Heart left ventricle (tissue), 16 donors: ENCODE measurements at regions not wholly inside any gene's neighbourhood (a gene's known extent, or its start where the extent isn't known, plus 50 kb on each side); places are given as distances from the start of the nearest gene placed in this dataset.

Experiments used
- ATAC-seq, 4 donors: fragments of 200-7000 bp; cut with Tn5 transposase; one replicate each; pipeline ENCODE4 v1.9.1; 2020 to 2022; ENCODE audit warnings: moderate library complexity in 4 of 4, mild to moderate bottlenecking in 3 of 4, moderate number of reproducible peaks in 1 of 4
- DNase-seq, 5 donors: peaks; one replicate each; pipeline ENCODE4 v3.0.0-alpha.2; 2020
- H3K27ac ChIP-seq, 12 donors: fragments of 200-600 bp; sonication (generic) in 4 of 12; one replicate each; pipeline versions ENCODE4 v1.5.0 to v1.8.0; 2016 to 2022; ENCODE audit warnings: mild to moderate bottlenecking in 2 of 12
- H3K27me3 ChIP-seq, 9 donors: fragments of 200-600 bp; sonication (generic) in 2 of 9; one replicate each; pipeline versions ENCODE4 v1.5.1 to v1.8.0; 2016 to 2022; ENCODE audit warnings: mild to moderate bottlenecking in 3 of 9
- H3K36me3 ChIP-seq, 9 donors: fragments of 200-600 bp; sonication (generic) in 2 of 9; one replicate each; pipeline versions ENCODE4 v1.5.0 to v1.8.0; 2018 to 2022; ENCODE audit warnings: mild to moderate bottlenecking in 2 of 9
- H3K4me1 ChIP-seq, 12 donors: fragments of 200-600 bp; sonication (generic) in 4 of 12; one replicate each; pipeline versions ENCODE4 v1.5.0 to v1.8.0; 2016 to 2022; ENCODE audit warnings: mild to moderate bottlenecking in 3 of 12
- H3K4me3 ChIP-seq, 12 donors: fragments of 200-600 bp; sonication (generic) in 4 of 12; one replicate each; pipeline versions ENCODE4 v1.5.0 to v1.8.0; 2017 to 2022; ENCODE audit warnings: mild to moderate bottlenecking in 9 of 12, moderate library complexity in 4 of 12
- H3K9me3 ChIP-seq, 12 donors: fragments of 200-600 bp; sonication (generic) in 4 of 12; one replicate each; pipeline versions ENCODE4 v1.5.0 to v1.8.0; 2016 to 2022; ENCODE audit warnings: mild to moderate bottlenecking in 1 of 12
- CTCF ChIP-seq, 12 donors: fragments of 200-600 bp; sonication (generic) in 4 of 12; IDR thresholded peaks; one replicate each; pipeline versions ENCODE4 v1.5.0 to v1.8.0; 2018 to 2022; ENCODE audit warnings: antibody characterized with exemption in 12 of 12, mild to moderate bottlenecking in 5 of 12
- POLR2A ChIP-seq, 2 donors: fragments of 450-650 bp; IDR thresholded peaks; one replicate each; pipeline ENCODE4 v1.6.1; 2017; ENCODE audit warnings: antibody characterized with exemption in 2 of 2, mild to moderate bottlenecking in 2 of 2, moderate library complexity in 2 of 2
- WGBS, 4 donors: extraction: QIAGEN DNeasy Blood & Tissue Kit in 2 of 4; methylation state at CpG; one replicate each; pipeline versions ENCODE4 v1.1.5 to v1.1.7; 2013 to 2018; 5-methylcytosine and 5-hydroxymethylcytosine counted together
- intact Hi-C, 10 donors: fragments of 100-400 bp; cut with DNase I; formaldehyde crosslinking; loops; one replicate each; pipeline versions ENCODE4 v1.11.1 to v1.14.2; 2022
- donor health status: ischemic (EF 13 %, LVEDD 7.1; RV severe dilation, severe dysfunction).
- donor health status: healthy with polysubstance abuse.
- donor health status: DM: no; HTN: yes; CAD: no.
- donor health status: DM: no; HTN: no; CAD: no.
- donor health status: ischemic (EF 25% LVEDD 6.9; RV normal size, moderate dysfunction).
- donor health status: ischemic (EF 25% LVEDD 5.7; RV mildly dilated, moderate dysfunction).
- donor health status: healthy.
- donor health status: DM: yes; HTN: yes; CAD: no.
- donor health status: ischemic (EF 35%, LVEDD 5.7; RV mildly dilated, moderate dysfunction).
- donor health status: nonischemic (EF 11% LVEDD 7.7; RV severe dilation, severe dysfunction).
- donor health status: DM: yes; HTN: yes; CAD: no.
- donor health status: PGD.
- donor health status: ischemic (EF 29% LVEDD 5.4; RV normal size, mild dysfunction).
- donor health status: nonischemic (EF 23%, LVEDD 6.1; RV moderate dilation, normal function).

- peaks cover 0 to 5% (median under 1%) of the 10 kb centered on the region in 12 donors for H3K4me1 ChIP-seq
- no peak for DNase-seq
- no peak overlapping the region for H3K4me3 ChIP-seq
- H3K36me3 ChIP-seq, result no peaks in the 10 kb centered on the region
- TF ChIP-seq POLR2A (IDR thresholded peaks at IDR 0.05) (no peak), CTCF (IDR thresholded peaks at IDR 0.05) (no peak)
- no peaks in the 10 kb centered on the region for H3K27me3 ChIP-seq
- no peak overlapping the region for H3K27ac ChIP-seq
- 79 to 82% (median 79%) methylated on average over 8 of the region's 8 CpGs for WGBS, 4 donors
- no peaks in the 10 kb centered on the region for H3K9me3 ChIP-seq
- intact Hi-C loops, result no loop called here
- ATAC-seq, result no peak
These were observed 151.5 kb upstream of the SALL4 start for GRCh38 chr20:51953731-51954340.

GRCh38 chr20:51950926-51951325 lies 148.6 kb upstream of the SALL4 start:
- H3K9me3 ChIP-seq, result no peaks in the 10 kb centered on the region
- ATAC-seq, result no peak
- no peak for DNase-seq
- TF ChIP-seq CTCF (IDR thresholded peaks at IDR 0.05) (no peak), POLR2A (IDR thresholded peaks at IDR 0.05) (no peak)
- H3K4me3 ChIP-seq, result no peak overlapping the region
- no peak overlapping the region for H3K27ac ChIP-seq
- no peaks in the 10 kb centered on the region for H3K27me3 ChIP-seq
- no peaks in the 10 kb centered on the region for H3K36me3 ChIP-seq
- 77 to 87% (median 85%) methylated on average over 4 of the region's 4 CpGs for WGBS, 4 donors
- no peaks in the 10 kb centered on the region for H3K4me1 ChIP-seq
- intact Hi-C loops, result no loop called here

- no peaks in the 10 kb centered on the region for H3K27me3 ChIP-seq
- ATAC-seq (no peak), DNase-seq (no peak)
- intact Hi-C loops, result no loop called here
- no peak overlapping the region for H3K4me3 ChIP-seq
- H3K27ac ChIP-seq, result no peak overlapping the region
- no peaks in the 10 kb centered on the region for H3K4me1 ChIP-seq
- no peaks in the 10 kb centered on the region for H3K36me3 ChIP-seq
- no peaks in the 10 kb centered on the region for H3K9me3 ChIP-seq
- TF ChIP-seq CTCF (IDR thresholded peaks at IDR 0.05), result no peak
These were observed 144.3 kb upstream of the SALL4 start for GRCh38 chr20:51946586-51946985.

GRCh38 chr20:51945881-51946280 lies 143.6 kb upstream of the SALL4 start:
- Histone ChIP-seq H3K36me3 (no peaks in the 10 kb centered on the region), H3K4me1 (no peaks in the 10 kb centered on the region), H3K27me3 (no peaks in the 10 kb centered on the region), H3K4me3 (no peak overlapping the region), H3K9me3 (no peaks in the 10 kb centered on the region), H3K27ac (no peak overlapping the region)
- DNase-seq (no peak), ATAC-seq (no peak)
- WGBS, 4 donors, result 76 to 87% (median 82%) methylated on average over 5 of the region's 5 CpGs
- intact Hi-C loops, result no loop called here
- TF ChIP-seq POLR2A (IDR thresholded peaks at IDR 0.05), result no peak
- no peak for TF ChIP-seq CTCF (IDR thresholded peaks at IDR 0.05)
